Ammon's horn (tissue), 1 donor: ENCODE measurements at regions not wholly inside any gene's neighbourhood (a gene's known extent, or its start where the extent isn't known, plus 50 kb on each side); places are given as distances from the start of the nearest gene placed in this dataset.

ENCODE experiments used
- DNase-seq: peaks from one replicate; pipeline ENCODE4 v3.0.0-alpha.2; 2016; ENCODE audit warnings: low spot score

DNA sequence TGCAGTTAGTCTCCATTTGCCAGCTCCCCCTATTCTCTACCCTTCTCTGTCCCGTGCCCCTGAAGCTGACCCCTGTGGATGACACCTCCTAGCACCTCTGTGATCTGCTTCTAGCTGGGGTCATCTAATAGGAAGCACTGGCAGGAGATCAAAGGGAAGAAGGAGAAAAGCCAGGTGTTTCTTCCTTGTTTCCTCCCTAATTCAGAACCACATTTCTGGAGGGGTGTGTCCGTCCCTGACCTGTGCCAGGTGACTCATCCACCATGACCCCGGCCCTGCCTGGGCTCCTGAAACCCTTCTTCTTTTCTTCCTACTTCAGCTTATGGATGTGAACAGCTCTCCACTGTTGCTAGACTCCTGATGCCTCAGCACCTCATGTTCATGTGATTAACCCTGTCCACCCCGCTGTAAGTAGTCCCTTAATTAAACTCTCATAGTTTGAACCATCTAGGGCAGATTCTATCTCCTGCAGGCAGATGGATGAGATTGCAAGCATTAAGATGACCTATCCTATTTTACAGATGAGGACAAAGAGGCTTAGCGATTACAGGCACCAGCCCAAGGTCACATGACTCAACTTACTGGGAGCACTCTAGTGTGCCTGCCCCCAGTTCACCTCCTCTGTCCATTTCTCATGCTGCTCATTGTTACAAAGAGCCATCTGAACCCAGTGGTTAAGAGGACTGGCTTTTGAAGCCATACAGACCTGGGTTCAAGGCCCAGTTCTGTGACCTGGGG lies 770.5 kb downstream of the MED13L start:
- DNase-seq: no peak

GRCh38 chr12:115504306-115505290 lies 772.9 kb downstream of the MED13L start:
- DNase-seq: no peak

DNA sequence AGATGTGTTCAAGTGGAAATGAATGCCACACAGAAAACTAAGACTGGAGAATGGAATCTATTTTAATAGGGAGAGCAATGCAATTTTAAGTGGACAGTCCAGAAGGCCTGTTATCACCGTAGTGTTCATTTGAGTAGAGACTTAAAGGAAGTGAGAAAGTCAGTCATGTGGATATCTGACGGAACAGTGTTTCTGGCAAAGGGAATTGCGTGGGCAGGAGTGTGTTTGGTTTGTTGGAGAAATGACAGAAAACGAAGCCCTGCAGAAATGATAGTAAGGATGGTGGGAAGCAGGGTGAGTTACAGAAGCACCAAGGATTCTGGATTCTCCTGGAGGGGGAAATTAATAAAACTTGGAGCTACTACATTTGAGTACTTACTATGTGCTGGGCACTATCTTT lies 776.6 kb downstream of the MED13L start:
- DNase-seq: peak; percentile 46

GRCh38 chr12:115495300-115495699 lies 782.2 kb downstream of the MED13L start:
- no peak for DNase-seq

- no peak for DNase-seq
These were observed 784.9 kb downstream of the MED13L start for GRCh38 chr12:115492553-115492952.

DNA sequence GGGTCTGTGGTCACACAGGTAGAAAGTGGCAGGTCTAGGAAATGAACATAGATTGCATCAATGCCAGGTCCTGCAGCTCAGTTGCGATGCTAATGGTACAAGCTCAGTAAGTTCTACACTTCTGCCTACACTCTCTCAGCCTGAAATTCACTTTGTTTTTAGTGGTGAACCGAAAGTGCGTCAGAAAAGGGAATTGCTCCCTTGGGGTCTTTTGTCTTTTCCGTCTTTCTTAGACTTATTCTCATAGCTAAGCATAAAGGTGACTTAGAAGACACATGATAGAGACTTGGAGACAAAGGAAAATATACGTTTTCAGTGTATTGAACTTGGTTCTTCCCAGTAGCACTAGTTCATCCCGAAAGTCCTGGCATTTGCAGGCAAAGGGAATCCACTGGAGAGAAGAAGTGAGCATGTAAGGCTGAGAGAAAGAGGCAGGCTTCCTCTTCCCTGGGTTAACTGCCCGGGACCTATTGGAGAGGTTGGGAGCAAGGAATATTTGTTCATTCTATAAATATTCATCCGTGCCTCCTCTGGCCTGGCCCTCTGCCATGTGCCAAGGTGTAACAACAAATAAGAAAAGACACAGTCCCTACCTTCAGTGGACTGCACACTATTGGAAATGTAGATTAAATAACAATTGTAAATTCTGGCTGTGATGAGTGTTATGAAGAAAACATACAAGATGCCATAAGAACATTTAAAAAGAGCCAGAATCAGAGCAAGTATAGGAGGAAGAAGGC lies 785.8 kb downstream of the MED13L start:
- no peak for DNase-seq

GRCh38 chr12:115489253-115489652 lies 788.2 kb downstream of the MED13L start:
- DNase-seq: no peak

DNA sequence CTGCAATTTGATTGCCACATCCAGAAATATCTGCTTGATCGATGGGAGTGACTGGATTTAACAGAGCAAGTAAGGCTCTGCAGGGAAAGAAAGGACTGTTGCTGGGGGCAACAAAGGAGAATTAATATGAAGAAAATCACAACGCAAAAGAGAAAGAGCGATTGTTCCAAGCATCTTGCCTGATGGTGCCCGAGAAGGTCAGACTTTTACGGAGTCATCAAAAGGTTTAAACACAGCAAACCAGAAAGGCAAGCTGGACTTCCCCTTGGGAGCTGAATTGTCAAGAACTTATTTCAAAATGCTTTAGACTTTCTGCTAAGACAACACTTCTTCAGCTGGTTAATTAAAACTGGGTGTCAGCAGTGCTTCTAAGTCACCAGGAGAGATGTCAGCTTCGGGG lies 791.5 kb downstream of the MED13L start:
- DNase-seq: no peak

- no peak for DNase-seq
These were observed 792.0 kb downstream of the MED13L start for GRCh38 chr12:115485503-115485902.

DNA sequence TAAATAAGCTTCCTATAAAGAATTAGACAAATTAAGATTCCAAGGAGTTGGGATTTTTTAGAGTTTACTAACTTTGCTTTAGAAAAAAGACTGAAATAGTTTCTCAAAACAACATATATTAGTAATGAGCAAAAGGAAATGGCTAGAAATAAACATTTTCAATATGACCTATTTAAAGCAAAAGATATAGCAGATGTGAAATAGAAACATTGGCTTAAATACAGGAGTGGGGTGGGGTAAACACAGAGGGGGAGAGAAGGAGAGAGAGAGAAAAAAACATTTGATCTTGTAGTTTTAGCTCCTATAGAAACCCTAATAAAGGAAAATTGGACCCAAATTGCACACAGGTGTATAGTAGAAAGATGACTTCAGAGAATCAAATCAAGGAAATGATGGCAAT lies 794.5 kb downstream of the MED13L start:
- DNase-seq: no peak

- no peak for DNase-seq
These were observed 796.4 kb downstream of the MED13L start for GRCh38 chr12:115481141-115481540.

DNA sequence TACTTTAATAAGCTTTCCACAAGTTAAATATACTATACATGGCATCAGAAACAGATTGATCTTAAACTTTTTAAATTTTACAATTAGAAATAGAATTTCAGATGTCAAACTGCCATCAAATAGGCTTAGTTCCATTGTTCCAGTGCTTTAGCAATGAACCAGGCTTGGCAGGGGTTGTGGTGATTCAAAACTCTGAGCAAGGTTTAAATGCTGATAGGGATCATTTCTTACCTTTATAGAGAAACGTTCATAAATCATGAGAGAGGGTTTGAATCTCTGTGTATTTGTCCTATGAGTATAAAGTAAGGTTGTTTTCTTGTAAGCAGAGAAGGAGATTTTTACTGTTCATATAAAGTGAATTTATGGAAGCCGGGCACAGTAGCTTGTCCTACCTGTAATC lies 794.5 kb upstream of the TBX3 start:
- no peak for DNase-seq

DNA sequence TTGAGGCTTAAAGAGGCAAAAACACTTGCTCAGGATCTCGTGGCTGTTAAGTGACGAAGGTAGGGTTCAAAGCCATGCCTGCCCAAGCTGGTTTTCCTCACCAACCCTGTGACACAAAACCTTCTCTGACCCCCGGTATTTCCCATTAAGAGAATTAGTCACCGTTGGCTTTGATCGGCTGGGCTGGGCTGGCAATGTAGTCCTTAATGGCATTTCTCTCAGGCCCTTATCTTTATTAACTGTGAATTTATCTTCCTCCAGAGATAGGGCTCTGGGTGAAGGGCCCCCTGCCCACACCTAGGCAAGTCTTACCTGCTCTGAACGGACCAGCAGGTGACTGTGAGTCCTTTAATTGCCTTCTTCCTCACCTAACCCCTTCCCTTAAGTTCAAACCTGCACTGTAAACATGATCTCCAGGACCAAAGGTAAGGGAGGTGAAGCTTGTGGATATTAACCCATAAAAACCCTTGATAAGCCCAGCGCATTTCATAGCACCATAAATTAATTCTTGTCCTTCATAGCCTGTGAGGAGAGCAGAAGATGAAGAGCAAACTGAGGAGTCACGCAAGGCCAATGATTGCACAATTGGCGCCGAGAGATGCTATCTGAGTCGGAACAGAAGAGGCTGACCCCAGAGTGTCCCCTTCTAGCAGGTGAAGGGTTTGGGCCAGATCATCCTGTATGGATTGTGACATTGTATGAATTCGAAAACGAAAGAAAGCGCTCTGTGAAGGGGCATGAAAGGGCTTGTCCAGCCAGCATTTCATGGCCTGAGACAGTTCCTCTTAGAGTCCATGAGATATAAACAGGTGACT lies 790.8 kb upstream of the TBX3 start:
- DNase-seq: no peak

GRCh38 chr12:115473257-115473956 lies 789.4 kb upstream of the TBX3 start:
- DNase-seq: no peak

- DNase-seq: no peak
These were observed 788.9 kb upstream of the TBX3 start for GRCh38 chr12:115472852-115473251.

- DNase-seq: no peak
These were observed 787.0 kb upstream of the TBX3 start for GRCh38 chr12:115470977-115471376.

DNA sequence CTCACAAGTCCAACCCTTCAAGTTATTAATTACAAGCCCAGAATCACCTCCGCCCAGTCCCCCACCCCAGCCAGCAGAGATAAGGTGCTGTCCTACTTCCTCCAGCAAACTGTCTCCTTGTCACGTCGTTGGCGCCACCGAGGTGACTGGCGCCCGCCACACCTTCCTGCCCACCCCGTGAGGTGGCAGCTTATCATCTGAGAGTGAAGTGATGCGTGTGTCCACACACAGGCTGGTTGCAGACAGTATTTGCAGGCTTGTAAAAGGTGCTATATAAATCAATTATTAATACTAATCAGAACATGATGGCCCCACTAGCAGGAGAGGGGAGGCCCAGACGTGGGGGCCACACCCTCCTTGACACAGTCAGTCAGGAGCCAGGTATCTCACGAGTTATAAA lies 786.6 kb upstream of the TBX3 start:
- DNase-seq: no peak

GRCh38 chr12:115468087-115468510 lies 784.1 kb upstream of the TBX3 start:
- no peak for DNase-seq

- no peak for DNase-seq
These were observed 783.6 kb upstream of the TBX3 start for GRCh38 chr12:115467531-115467930.

DNA sequence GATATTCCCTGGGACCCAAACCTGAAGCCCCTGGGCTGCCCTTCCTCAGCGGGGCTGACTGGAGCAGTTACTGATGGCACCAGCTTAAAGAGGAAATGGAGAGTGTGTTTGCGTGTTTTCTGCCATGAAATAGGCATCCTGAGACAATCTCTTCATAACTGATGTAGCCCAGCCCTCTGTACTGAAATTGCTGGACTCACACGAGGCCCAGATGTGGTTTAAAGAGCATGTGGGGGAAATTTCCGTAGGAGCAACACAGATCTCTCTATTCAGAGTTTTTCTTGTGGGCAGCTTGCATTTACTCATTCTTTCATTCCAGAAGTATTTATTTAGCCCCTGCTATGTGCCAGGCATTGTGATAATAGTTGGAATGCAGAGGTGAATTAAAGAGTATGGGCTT lies 782.1 kb upstream of the TBX3 start:
- DNase-seq: no peak

DNA sequence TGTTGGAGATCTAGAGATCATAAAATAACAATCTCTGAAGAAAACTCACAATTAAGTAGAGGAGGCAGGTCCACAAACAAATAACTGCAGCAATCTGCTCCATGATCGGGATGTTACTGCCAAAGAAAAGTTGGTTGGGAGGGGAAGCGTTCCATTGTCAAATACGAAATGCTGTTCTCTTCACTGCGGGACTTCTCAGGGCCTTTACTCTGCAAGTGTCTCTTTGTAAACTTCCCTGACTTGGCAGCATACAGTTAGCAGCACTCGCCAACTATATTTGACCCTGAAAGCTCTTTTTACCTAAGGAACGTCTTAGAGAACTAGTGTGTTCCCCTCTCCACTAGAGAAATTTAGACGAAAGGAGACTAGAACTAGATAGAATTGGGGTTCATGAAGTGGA lies 780.7 kb upstream of the TBX3 start:
- DNase-seq: no peak
